CD14-positive monocyte (primary cell): ENCODE measurements at regions not wholly inside any gene's neighbourhood (a gene's known extent, or its start where the extent isn't known, plus 50 kb on each side); places are given as distances from the start of the nearest gene placed in this dataset.

Source experiments
- DNase-seq, 3 donors: peaks; one replicate each; pipeline ENCODE4 v3.0.0-alpha.2; 2011 to 2022
- H2AFZ ChIP-seq: 2 replicates; pipeline ENCODE4 v1.6.0; 2012; ENCODE audit warnings: mild to moderate bottlenecking, low read depth, low read length, inconsistent platforms; ENCODE audit not compliant: insufficient read depth, poor library complexity, severe bottlenecking
- H3K27ac ChIP-seq, 2 donors: 1 replicate in 1 of 2; 2 replicates in 1 of 2; pipeline ENCODE4 v1.5.1; 2012 to 2013; ENCODE audit warnings: low read length in 2 of 2, control low read depth in 1 of 2, inconsistent platforms in 1 of 2, low read depth in 1 of 2, mild to moderate bottlenecking in 1 of 2
- H3K27me3 ChIP-seq, 2 donors: one replicate each; pipeline versions ENCODE4 v1.6.0 to v1.6.1; 2011 to 2013; ENCODE audit warnings: low read length in 2 of 2; ENCODE audit not compliant: control insufficient read depth in 2 of 2, insufficient read depth in 2 of 2
- H3K36me3 ChIP-seq, 2 donors: replicated peaks in 1 of 2; 1 replicate in 1 of 2; 2 replicates in 1 of 2; pipeline versions ENCODE4 v1.5.1 to v1.6.1; 2012 to 2013; ENCODE audit warnings: low read length in 2 of 2, control low read depth in 1 of 2, inconsistent platforms in 1 of 2, mild to moderate bottlenecking in 1 of 2; ENCODE audit not compliant: insufficient read depth in 2 of 2, control insufficient read depth in 1 of 2
- H3K4me1 ChIP-seq, 2 donors: 1 replicate in 1 of 2; 2 replicates in 1 of 2; pipeline versions ENCODE4 v1.5.1 to v1.6.1; 2012 to 2013; ENCODE audit warnings: low read length in 2 of 2, control low read depth in 1 of 2, inconsistent platforms in 1 of 2, mild to moderate bottlenecking in 1 of 2, moderate library complexity in 1 of 2; ENCODE audit not compliant: insufficient read depth in 2 of 2, control insufficient read depth in 1 of 2
- H3K4me2 ChIP-seq: replicated peaks from 2 replicates; pipeline ENCODE3; 2012; ENCODE audit warnings: low read length, moderate library complexity, mild to moderate bottlenecking; ENCODE audit not compliant: poor library complexity, severe bottlenecking; ENCODE audit errors: extremely low read depth
- H3K4me3 ChIP-seq, 3 experiments: fragments of 200-600 bp in 1 of 3; sonication (generic) in 1 of 3; replicated peaks in 1 of 3; 1 replicate in 2 of 3; 2 replicates in 1 of 3; pipeline ENCODE4 v1.5.1; 2011 to 2013; ENCODE audit warnings: low read length in 3 of 3, mild to moderate bottlenecking in 3 of 3, control low read depth in 2 of 3, low read depth in 2 of 3, inconsistent platforms in 1 of 3, moderate library complexity in 1 of 3
- H3K79me2 ChIP-seq: 2 replicates; pipeline ENCODE4 v1.6.0; 2012; ENCODE audit warnings: mild to moderate bottlenecking, control low read depth, inconsistent platforms, low read length, moderate library complexity; ENCODE audit not compliant: insufficient read depth
- H3K9ac ChIP-seq: 2 replicates; pipeline ENCODE4 v1.6.0; 2017; ENCODE audit warnings: low read length, mild to moderate bottlenecking; ENCODE audit not compliant: insufficient read depth, poor library complexity, severe bottlenecking
- H3K9me3 ChIP-seq, 2 donors: replicated peaks in 1 of 2; 1 replicate in 1 of 2; 2 replicates in 1 of 2; pipeline versions ENCODE4 v1.5.1 to v1.6.1; 2012 to 2013; ENCODE audit warnings: low read length in 2 of 2, control low read depth in 1 of 2; ENCODE audit not compliant: control insufficient read depth in 1 of 2, insufficient read depth in 1 of 2
- H4K20me1 ChIP-seq: 2 replicates; pipeline ENCODE4 v1.6.0; 2012; ENCODE audit warnings: mild to moderate bottlenecking, low read length, control low read depth, moderate library complexity; ENCODE audit not compliant: insufficient read depth
- H3K27ac Mint-ChIP-seq, 7 donors: one replicate each; pipeline ENCODE4 v1.8.0; 2020; ENCODE audit warnings: mild to moderate bottlenecking in 7 of 7, mixed read lengths in 7 of 7, moderate library complexity in 6 of 7, inconsistent platforms in 2 of 7
- H3K27me3 Mint-ChIP-seq, 3 donors: one replicate each; pipeline ENCODE4 v1.8.0; 2021 to 2022; ENCODE audit warnings: low read depth in 3 of 3, mild to moderate bottlenecking in 3 of 3, mixed read lengths in 3 of 3, moderate library complexity in 3 of 3, inconsistent platforms in 1 of 3
- H3K36me3 Mint-ChIP-seq, 2 donors: one replicate each; pipeline ENCODE4 v1.8.0; 2020; ENCODE audit warnings: mixed read lengths in 2 of 2, inconsistent platforms in 1 of 2, mild to moderate bottlenecking in 1 of 2
- H3K4me1 Mint-ChIP-seq: one replicate; pipeline ENCODE4 v1.8.0; 2020; ENCODE audit warnings: mild to moderate bottlenecking, mixed read lengths
- H3K4me3 Mint-ChIP-seq, 2 donors: one replicate each; pipeline ENCODE4 v1.8.0; 2020; ENCODE audit warnings: mild to moderate bottlenecking in 2 of 2, mixed read lengths in 2 of 2, moderate library complexity in 1 of 2
- H3K9me3 Mint-ChIP-seq, 7 donors: one replicate each; pipeline ENCODE4 v1.8.0; 2020 to 2022; ENCODE audit warnings: mixed read lengths in 7 of 7, mild to moderate bottlenecking in 6 of 7, moderate library complexity in 6 of 7, inconsistent platforms in 2 of 7
- CTCF ChIP-seq: fragments of 200-600 bp; IDR thresholded peaks from one replicate; pipeline ENCODE4 v1.8.0; 2022; ENCODE audit warnings: antibody characterized with exemption, mild to moderate bottlenecking
- WGBS: methylation state at CpG from one replicate; pipeline ENCODE4 v1.1.5; 2013; ENCODE audit warnings: missing lambda C conversion rate; ENCODE audit not compliant: insufficient coverage; 5-methylcytosine and 5-hydroxymethylcytosine counted together
- intact Hi-C, 2 donors: fragments of 100-400 bp; cut with micrococcal nuclease; formaldehyde crosslinking; loops; one replicate each; pipeline versions ENCODE4 v1.15.0 to v1.15.1; 2023

DNA sequence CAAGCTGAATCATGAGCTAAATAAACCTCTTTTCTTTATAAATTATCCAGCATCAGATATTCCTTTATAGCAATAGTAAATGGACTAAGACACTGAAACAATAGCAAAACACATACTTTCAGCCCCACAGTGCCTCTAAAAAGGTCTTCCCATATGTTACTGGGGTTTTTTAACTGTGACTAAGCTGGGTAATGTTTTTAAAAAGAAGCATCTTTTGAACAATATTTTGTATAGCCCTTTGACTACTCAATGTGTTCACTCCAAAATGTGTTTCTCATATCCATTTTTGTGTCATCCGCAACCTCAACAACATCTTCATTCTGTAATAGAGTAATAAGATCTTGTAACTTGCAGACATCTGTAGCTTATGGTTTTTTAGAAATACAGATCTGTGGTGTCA lies 218.7 kb upstream of the S100G start:
- Mint-ChIP-seq H3K36me3 (no peaks in the 10 kb centered on the region), H3K27me3 (peaks cover 2 to 7% (median 3%) of the 10 kb centered on the region in 3 donors), H3K27ac (no peak overlapping the region), H3K4me3 (no peak overlapping the region), H3K4me1 (no peaks in the 10 kb centered on the region), H3K9me3 (peaks cover 0 to 3% (median 0%) of the 10 kb centered on the region in 7 donors)
- Histone ChIP-seq H3K27ac (no peak overlapping the region), H3K9me3 (no peaks in the 10 kb centered on the region), H2AFZ (no peak overlapping the region), H3K4me2 (no peak overlapping the region), H3K79me2 (no peaks in the 10 kb centered on the region), H3K36me3 (no peaks in the 10 kb centered on the region), H3K9ac (no peak overlapping the region), H3K27me3 (peaks cover 0 to 14% of the 10 kb centered on the region in 2 donors), H3K4me3 (no peak overlapping the region), H3K4me1 (no peaks in the 10 kb centered on the region), H4K20me1 (no peaks in the 10 kb centered on the region)
- intact Hi-C loops: no loop called here
- WGBS: no CpG with 5 or more reads among the region's 1 CpG
- DNase-seq: no peak
- TF ChIP-seq CTCF: no peak

- Mint-ChIP-seq H3K27ac (no peak overlapping the region), H3K27me3 (peaks cover 1 to 7% (median 2%) of the 10 kb centered on the region in 3 donors), H3K4me1 (no peaks in the 10 kb centered on the region), H3K9me3 (peaks cover 0 to 3% (median 0%) of the 10 kb centered on the region in 7 donors), H3K4me3 (no peak overlapping the region), H3K36me3 (no peaks in the 10 kb centered on the region)
- no peak overlapping the region for H3K4me2 ChIP-seq
- H3K27me3 ChIP-seq: peaks cover 0 to 19% of the 10 kb centered on the region in 2 donors
- no peaks in the 10 kb centered on the region for H3K4me1 ChIP-seq
- no peak overlapping the region for H3K4me3 ChIP-seq
- TF ChIP-seq CTCF: no peak
- no peak overlapping the region for H2AFZ ChIP-seq
- H3K79me2 ChIP-seq: no peaks in the 10 kb centered on the region
- no peak overlapping the region for H3K27ac ChIP-seq
- no peak overlapping the region for H3K9ac ChIP-seq
- DNase-seq: no peak
- no CpG with 5 or more reads among the region's 3 CpGs for WGBS
- intact Hi-C loops: no loop called here
- no peaks in the 10 kb centered on the region for H3K36me3 ChIP-seq
- no peaks in the 10 kb centered on the region for H3K9me3 ChIP-seq
- no peaks in the 10 kb centered on the region for H4K20me1 ChIP-seq
These were observed 216.9 kb upstream of the S100G start for GRCh38 chrX:16433021-16433420.
